ENCODE measurements at regions not wholly inside any gene's neighbourhood (a gene's known extent, or its start where the extent isn't known, plus 50 kb on each side); places are given as distances from the start of the nearest gene placed in this dataset.

- FAIRE-seq: no peak
- no peak for TF ChIP-seq CTCF (IDR thresholded peaks at IDR 0.05; ENCODE audit: borderline replicate concordance, extremely low read depth, insufficient read depth)
- no peak overlapping the region for H3K9ac ChIP-seq (ENCODE audit: low read length in 3 of 3)
These were observed 851.8 kb upstream of the CRIM1 start for GRCh38 chr2:35503738-35504199.

GRCh38 chr2:35503311-35503710 is 852.3 kb upstream of the CRIM1 start:
- H3K9ac ChIP-seq (ENCODE audit: low read length in 3 of 3): no peak overlapping the region
- no peak for FAIRE-seq

More at GRCh38 chr2:35503738-35504199, 851.8 kb upstream of the CRIM1 start:
- no peaks in the 10 kb centered on the region for H3K9me3 ChIP-seq (ENCODE audit: control insufficient read depth in 2 of 3, insufficient read depth in 1 of 3, low read length in 3 of 3)
- no peaks in the 10 kb centered on the region for H3K4me1 ChIP-seq (ENCODE audit: control insufficient read depth in 2 of 3, insufficient read depth in 2 of 3, low read depth in 1 of 3, low read length in 3 of 3)
- H3K27ac ChIP-seq (ENCODE audit: low read depth in 2 of 2, low read length in 2 of 2): no peak overlapping the region
- H3K4me3 ChIP-seq (ENCODE audit: low read length in 3 of 3): no peak overlapping the region
- no peaks in the 10 kb centered on the region for H3K27me3 ChIP-seq (ENCODE audit: control insufficient read depth, insufficient read depth, low read length)
- peak in 1 of 5 donors; percentile 1 for DNase-seq
- no peaks in the 10 kb centered on the region for H3K36me3 ChIP-seq (ENCODE audit: control insufficient read depth in 2 of 3, insufficient read depth in 3 of 3, low read length in 3 of 3)
- intact Hi-C loops (cut with DNase I): no loop called here

GRCh38 chr2:35501076-35501475 is 854.5 kb upstream of the CRIM1 start:
- DNase-seq: no peak
- Histone ChIP-seq H3K9me3 (ENCODE audit: control insufficient read depth in 2 of 3, insufficient read depth in 1 of 3, low read length in 3 of 3) (no peaks in the 10 kb centered on the region), H3K27ac (ENCODE audit: low read depth in 2 of 2, low read length in 2 of 2) (no peak overlapping the region), H3K27me3 (ENCODE audit: control insufficient read depth, insufficient read depth, low read length) (no peaks in the 10 kb centered on the region), H3K9ac (ENCODE audit: low read length in 3 of 3) (no peak overlapping the region), H3K4me1 (ENCODE audit: control insufficient read depth in 2 of 3, insufficient read depth in 2 of 3, low read depth in 1 of 3, low read length in 3 of 3) (no peaks in the 10 kb centered on the region), H3K36me3 (ENCODE audit: control insufficient read depth in 2 of 3, insufficient read depth in 3 of 3, low read length in 3 of 3) (no peaks in the 10 kb centered on the region), H3K4me3 (ENCODE audit: low read length in 3 of 3) (no peak overlapping the region)
- no peak for TF ChIP-seq CTCF (IDR thresholded peaks at IDR 0.05; ENCODE audit: borderline replicate concordance, extremely low read depth, insufficient read depth)
- FAIRE-seq: no peak
- intact Hi-C loops (cut with DNase I): no loop called here

More at GRCh38 chr2:35503311-35503710, 852.3 kb upstream of the CRIM1 start:
- intact Hi-C loops (cut with DNase I): no loop called here
- Histone ChIP-seq H3K36me3 (ENCODE audit: control insufficient read depth in 2 of 3, insufficient read depth in 3 of 3, low read length in 3 of 3) (no peaks in the 10 kb centered on the region), H3K27ac (ENCODE audit: low read depth in 2 of 2, low read length in 2 of 2) (no peak overlapping the region), H3K4me1 (ENCODE audit: control insufficient read depth in 2 of 3, insufficient read depth in 2 of 3, low read depth in 1 of 3, low read length in 3 of 3) (no peaks in the 10 kb centered on the region), H3K4me3 (ENCODE audit: low read length in 3 of 3) (no peak overlapping the region), H3K9me3 (ENCODE audit: control insufficient read depth in 2 of 3, insufficient read depth in 1 of 3, low read length in 3 of 3) (no peaks in the 10 kb centered on the region), H3K27me3 (ENCODE audit: control insufficient read depth, insufficient read depth, low read length) (no peaks in the 10 kb centered on the region)
- DNase-seq: no peak
- no peak for TF ChIP-seq CTCF (IDR thresholded peaks at IDR 0.05; ENCODE audit: borderline replicate concordance, extremely low read depth, insufficient read depth)

GRCh38 chr2:35496022-35496421 is 859.6 kb upstream of the CRIM1 start:
- H3K4me3 ChIP-seq (ENCODE audit: low read length in 3 of 3): no peak overlapping the region
- no peaks in the 10 kb centered on the region for H3K27me3 ChIP-seq (ENCODE audit: control insufficient read depth, insufficient read depth, low read length)
- no peak overlapping the region for H3K27ac ChIP-seq (ENCODE audit: low read depth in 2 of 2, low read length in 2 of 2)
- no peak for TF ChIP-seq CTCF (IDR thresholded peaks at IDR 0.05; ENCODE audit: borderline replicate concordance, extremely low read depth, insufficient read depth)
- H3K9me3 ChIP-seq (ENCODE audit: control insufficient read depth in 2 of 3, insufficient read depth in 1 of 3, low read length in 3 of 3): no peaks in the 10 kb centered on the region
- DNase-seq (no peak), FAIRE-seq (no peak)
- H3K4me1 ChIP-seq (ENCODE audit: control insufficient read depth in 2 of 3, insufficient read depth in 2 of 3, low read depth in 1 of 3, low read length in 3 of 3): no peaks in the 10 kb centered on the region
- intact Hi-C loops (cut with DNase I): no loop called here
- no peaks in the 10 kb centered on the region for H3K36me3 ChIP-seq (ENCODE audit: control insufficient read depth in 2 of 3, insufficient read depth in 3 of 3, low read length in 3 of 3)
- no peak overlapping the region for H3K9ac ChIP-seq (ENCODE audit: low read length in 3 of 3)

Data from kidney (tissue), 13 donors.